Activated CD4-positive, alpha-beta T cell treated with anti-CD3 and anti-CD28 coated beads for 4 hours (primary cell): ENCODE measurements at regions not wholly inside any gene's neighbourhood (a gene's known extent, or its start where the extent isn't known, plus 50 kb on each side); places are given as distances from the start of the nearest gene placed in this dataset.
"Not testable (repeated sequence)": the region's sequence is repeated elsewhere in the genome, so short reads cannot be mapped to it uniquely, and the experiment has no call there.

Experiments
- DNase-seq, 2 donors: peaks; one replicate each; pipeline ENCODE4 v3.0.0-alpha.2; 2020

DNA sequence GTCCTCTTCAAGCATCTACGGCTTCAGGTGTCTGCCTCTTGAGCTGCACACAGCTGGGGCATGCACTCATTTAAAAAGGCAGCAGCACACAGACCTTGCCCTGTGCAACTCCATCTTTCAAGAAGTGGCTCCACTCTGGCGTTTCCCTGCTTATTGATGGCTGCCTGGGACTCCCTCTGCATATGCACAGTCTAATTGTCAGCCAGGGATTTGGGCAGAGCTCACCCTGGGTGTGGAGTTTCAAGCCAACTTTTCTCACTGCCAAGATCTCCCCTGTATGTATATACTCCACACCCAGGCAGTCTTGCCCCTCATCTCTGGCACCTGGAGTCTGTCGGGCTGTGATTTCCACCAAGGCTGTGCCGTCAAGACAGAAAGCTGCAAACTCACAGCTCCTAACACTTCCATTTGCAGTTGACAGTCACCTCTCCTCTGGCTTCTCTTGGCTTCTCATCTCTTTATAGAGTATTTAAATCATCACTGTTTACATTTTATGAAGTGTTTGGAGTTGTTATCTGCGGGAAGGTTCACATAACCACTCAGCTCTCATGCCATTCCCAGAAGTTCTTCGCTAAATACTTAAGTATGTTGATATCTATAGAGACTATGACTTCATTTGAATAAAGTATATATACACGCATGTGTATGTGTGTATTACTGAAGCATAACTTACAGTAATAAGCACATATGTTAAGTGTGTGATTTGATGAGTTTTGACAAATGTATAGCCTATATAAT, 130.5 kb upstream of the ZNF469 start:
- DNase-seq: not testable (repeated sequence)

DNA sequence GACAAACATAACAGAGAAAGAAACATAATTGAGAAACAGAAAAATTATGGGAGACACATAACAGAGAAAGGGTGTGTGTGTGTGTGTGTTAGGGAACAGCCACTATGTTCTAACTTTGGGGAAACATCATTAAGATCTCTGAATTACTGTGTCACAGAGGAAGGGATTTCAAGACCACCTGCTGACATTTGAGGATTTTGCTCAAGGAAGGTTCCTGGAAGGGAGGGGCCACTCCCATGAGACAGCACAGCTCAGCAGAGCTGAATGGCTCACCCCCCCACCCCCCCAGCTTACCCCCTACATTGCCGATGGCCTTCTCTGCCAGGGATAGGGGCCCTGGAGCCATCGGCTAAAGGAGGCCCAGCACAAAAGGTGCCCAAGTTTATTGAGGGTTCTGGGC, 124.6 kb upstream of the ZNF469 start:
- not testable (repeated sequence) for DNase-seq

DNA sequence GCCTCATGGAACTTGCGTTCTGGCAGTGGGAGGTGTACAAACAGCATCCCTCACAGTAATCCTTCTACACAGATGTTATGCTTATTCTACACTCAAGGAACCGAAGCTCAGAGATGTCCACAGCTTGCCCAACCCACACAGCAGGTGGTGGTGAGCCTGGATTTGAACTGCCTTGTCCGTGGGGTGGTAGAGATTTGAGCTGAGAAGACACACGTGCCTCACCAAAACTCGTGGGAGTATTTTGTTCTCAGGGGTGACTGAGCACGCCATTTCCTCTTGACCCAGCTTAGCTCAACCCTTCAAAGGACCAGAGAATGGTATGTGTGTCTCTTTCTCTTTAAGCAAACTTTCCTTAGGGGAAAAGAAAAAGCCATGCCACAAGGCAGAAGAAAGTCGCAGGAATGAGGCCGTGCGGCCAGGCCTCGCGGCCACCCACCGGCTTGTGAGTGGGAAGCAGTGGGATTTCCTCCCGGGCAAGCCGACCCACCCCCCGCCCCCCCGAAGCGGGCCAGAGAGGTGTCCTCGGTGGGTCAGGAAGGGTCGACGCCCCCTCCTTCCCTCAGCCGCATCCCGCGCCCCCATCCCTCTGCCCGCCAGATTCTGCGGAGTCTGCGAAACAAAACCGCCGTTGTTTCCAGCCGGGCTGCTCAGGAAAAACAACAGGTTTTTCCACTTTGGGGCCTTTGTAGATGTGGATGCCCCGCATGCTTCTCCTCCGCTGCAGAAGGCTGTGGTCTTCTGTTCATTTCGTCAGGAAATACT, 123.8 kb upstream of the ZNF469 start:
- DNase-seq: not testable (repeated sequence)

GRCh38 chr16:88259538-88259937, 123.2 kb upstream of the ZNF469 start:
- DNase-seq: not testable (repeated sequence)

- not testable (repeated sequence) for DNase-seq
These were observed 122.6 kb upstream of the ZNF469 start for GRCh38 chr16:88260146-88260545.

- not testable (repeated sequence) for DNase-seq
These were observed 121.7 kb upstream of the ZNF469 start for GRCh38 chr16:88260881-88261665.

GRCh38 chr16:88261814-88262605, 120.7 kb upstream of the ZNF469 start:
- DNase-seq: not testable (repeated sequence)

DNA sequence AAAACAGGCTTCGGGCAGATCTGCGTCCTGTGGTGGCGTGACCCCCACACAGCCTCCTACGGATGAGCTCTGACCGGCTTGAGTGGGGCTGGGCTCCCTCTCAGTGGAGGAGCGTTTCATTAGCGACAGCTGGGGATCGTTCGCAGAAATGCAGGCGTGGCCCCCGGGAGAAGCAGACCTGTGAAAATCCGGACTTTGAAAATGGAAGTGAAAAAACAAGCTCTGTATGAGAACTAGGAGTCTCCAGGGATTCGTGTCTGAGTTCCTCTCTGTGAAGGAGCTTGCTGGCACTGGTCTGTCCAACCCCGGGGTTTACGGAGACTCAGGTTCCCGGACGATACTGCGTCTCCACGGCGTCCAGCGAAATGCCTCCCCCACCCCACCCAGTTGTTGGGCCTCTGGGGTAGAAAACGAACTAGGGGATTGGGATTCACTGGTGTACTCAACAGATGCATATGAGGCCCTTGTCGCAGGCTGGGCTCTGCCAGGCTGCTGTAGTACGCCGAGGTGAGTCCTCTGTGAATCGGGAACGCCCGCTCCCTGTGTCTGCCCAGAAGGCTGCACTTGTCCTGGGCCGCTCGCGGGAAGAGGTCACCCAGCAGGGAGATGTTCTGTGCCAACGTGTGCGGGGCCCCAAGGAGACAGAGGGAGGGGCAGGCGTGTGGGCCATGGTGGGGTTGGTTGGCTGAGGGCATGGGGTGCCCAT, 119.7 kb upstream of the ZNF469 start:
- not testable (repeated sequence) for DNase-seq

- not testable (repeated sequence) for DNase-seq
These were observed 119.0 kb upstream of the ZNF469 start for GRCh38 chr16:88263681-88264287.

GRCh38 chr16:88264641-88265285, 118.0 kb upstream of the ZNF469 start:
- DNase-seq: peak; percentile 33 to 56

GRCh38 chr16:88265286-88265938, 117.3 kb upstream of the ZNF469 start:
- peak; percentile 7 to 36 for DNase-seq

DNA sequence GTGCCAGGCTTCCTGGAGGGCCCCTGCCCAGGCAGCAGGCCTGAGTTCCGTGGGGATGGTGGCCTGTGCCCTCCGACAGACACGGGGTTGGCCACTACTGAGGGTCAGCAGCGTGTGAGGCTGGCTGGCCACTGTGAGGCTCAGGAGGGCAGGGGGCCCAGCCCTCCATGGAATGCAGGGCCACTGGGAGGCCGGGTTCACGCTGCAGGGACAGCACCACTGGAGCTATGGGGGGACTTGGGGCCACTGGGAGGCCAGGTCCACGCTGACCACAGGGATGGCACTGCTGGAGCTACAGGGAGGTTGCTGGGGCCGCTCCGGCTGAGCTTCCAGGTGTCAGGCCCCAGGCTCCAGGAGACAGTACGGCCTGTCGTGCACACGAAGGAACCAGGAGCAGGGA, 116.7 kb upstream of the ZNF469 start:
- DNase-seq: not testable (repeated sequence)

GRCh38 chr16:88266935-88267551, 115.7 kb upstream of the ZNF469 start:
- not testable (repeated sequence) for DNase-seq

DNA sequence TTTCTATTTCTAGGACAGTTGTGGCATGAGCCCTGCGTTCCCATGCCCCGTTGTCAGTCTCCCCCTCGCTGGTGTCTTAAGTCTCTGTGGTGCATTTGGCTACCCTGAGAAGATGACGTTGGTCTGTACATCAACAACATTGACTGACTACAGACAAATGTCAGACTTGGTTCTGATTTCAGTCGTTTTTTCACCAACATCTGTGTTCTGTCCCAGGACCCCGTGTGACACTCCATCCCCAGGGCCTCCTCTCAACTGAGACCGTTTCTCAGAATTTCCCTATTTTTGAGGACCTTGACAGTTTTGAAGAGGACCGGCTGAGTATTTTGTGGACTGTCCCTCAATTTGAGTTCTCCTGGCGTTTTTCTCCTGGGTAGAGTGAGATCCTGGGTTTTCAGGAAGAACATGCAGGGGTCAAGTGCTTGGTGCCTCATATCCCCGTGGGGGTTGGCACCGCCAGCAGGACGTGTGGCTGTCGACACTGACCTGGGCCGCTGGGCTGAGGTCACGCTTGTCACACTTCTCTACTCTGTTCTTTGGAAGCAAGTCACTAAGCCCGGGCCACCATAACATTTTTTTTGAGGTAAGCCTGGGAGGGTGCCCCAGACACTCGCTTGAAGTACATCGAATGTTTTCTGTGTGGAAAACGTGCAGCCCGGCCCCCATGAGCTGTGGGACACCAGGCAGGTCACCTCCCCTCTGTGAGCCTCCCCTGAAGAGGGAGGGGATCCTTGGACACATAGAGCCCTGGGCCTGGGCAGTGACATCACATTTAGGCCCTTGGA, 114.4 kb upstream of the ZNF469 start:
- not testable (repeated sequence) for DNase-seq

GRCh38 chr16:88270171-88270790, 112.5 kb upstream of the ZNF469 start:
- DNase-seq: not testable (repeated sequence)

GRCh38 chr16:88271296-88271695, 111.5 kb upstream of the ZNF469 start:
- not testable (repeated sequence) for DNase-seq

GRCh38 chr16:88271776-88272175, 111.0 kb upstream of the ZNF469 start:
- DNase-seq: not testable (repeated sequence)

DNA sequence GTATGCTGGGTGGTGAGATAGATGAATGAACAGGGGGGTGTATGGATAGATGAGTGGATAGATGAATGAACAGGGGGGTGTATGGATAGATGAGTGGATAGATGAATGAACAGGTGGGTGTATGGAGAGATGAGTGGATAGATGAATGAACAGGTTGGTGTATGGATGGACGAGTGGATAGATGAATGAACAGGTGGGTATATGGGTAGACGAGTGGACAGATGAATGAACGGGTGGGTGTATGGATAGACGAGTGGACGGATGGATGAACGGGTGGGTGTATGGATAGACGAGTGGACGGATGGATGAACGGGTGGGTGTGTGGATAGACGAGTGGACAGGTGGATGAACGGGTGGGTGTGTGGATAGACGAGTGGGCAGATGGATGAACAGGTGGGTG, 110.3 kb upstream of the ZNF469 start:
- DNase-seq: not testable (repeated sequence)
